BLaER1 (cell line): ENCODE measurements at regions not wholly inside any gene's neighbourhood (a gene's known extent, or its start where the extent isn't known, plus 50 kb on each side); places are given as distances from the start of the nearest gene placed in this dataset.

Experiments
- H3K27ac ChIP-seq: shearing (Covaris generic); formaldehyde crosslinking; 2 replicates; pipeline ENCODE4 v1.8.1; 2022
- H3K27me3 ChIP-seq: shearing (Covaris generic); formaldehyde crosslinking; 2 replicates; pipeline ENCODE4 v1.8.1; 2022
- H3K36me3 ChIP-seq: shearing (Covaris generic); formaldehyde crosslinking; 2 replicates; pipeline ENCODE4 v1.8.1; 2022
- H3K4me1 ChIP-seq: shearing (Covaris generic); formaldehyde crosslinking; 2 replicates; pipeline ENCODE4 v1.8.1; 2022
- H3K4me2 ChIP-seq: shearing (Covaris generic); formaldehyde crosslinking; 2 replicates; pipeline ENCODE4 v1.8.1; 2022
- H3K4me3 ChIP-seq: shearing (Covaris generic); formaldehyde crosslinking; 2 replicates; pipeline ENCODE4 v1.8.1; 2022
- H3K9ac ChIP-seq: shearing (Covaris generic); formaldehyde crosslinking; 2 replicates; pipeline ENCODE4 v1.8.1; 2022
- H3K9me3 ChIP-seq: shearing (Covaris generic); formaldehyde crosslinking; 2 replicates; pipeline ENCODE4 v1.8.1; 2022
- H4K20me1 ChIP-seq: shearing (Covaris generic); formaldehyde crosslinking; 2 replicates; pipeline ENCODE4 v1.8.1; 2022
- Cebpa-rat ChIP-seq: shearing (Covaris generic); IDR thresholded peaks from 2 replicates; pipeline ENCODE4 v1.8.1; 2022

DNA sequence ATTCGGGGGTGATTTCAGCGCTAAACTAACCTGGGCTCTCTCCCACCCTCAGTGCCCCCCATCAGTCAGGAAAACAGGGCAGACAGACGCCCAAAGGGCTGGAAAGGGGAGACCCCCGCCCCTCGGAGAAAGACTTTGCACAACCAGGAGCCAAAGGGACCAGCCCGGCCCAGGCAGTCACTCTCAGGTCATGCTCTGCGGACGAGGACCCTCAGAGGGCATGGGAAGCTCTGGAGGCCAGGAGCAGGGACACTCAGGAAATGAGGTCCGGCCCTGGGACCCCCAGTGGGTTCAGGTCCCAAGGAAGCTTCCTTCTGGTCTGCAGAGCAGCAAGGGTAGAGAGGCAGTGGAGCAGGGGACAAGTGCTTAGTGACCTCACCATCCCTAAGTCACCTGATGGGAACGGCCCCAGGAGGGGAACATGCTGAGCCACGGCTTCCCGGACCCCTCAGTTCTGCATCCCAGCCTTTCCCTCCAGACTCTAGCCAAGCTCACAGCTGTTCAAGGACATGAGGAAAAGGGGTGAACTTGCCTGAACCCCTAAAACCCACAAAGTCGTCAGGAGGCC lies 88.0 kb upstream of the GPC1 start:
- H3K4me3 ChIP-seq, result no peak overlapping the region
- H3K27me3 ChIP-seq, result no peaks in the 10 kb centered on the region
- no peak overlapping the region for H3K27ac ChIP-seq
- H3K4me2 ChIP-seq, result no peak overlapping the region
- no peak for TF ChIP-seq Cebpa-rat
- H4K20me1 ChIP-seq, result no peaks in the 10 kb centered on the region
- H3K4me1 ChIP-seq, result peaks cover 44% of the 10 kb centered on the region
- peaks cover 44% of the 10 kb centered on the region for H3K9me3 ChIP-seq
- no peak overlapping the region for H3K9ac ChIP-seq
- H3K36me3 ChIP-seq, result no peaks in the 10 kb centered on the region

DNA sequence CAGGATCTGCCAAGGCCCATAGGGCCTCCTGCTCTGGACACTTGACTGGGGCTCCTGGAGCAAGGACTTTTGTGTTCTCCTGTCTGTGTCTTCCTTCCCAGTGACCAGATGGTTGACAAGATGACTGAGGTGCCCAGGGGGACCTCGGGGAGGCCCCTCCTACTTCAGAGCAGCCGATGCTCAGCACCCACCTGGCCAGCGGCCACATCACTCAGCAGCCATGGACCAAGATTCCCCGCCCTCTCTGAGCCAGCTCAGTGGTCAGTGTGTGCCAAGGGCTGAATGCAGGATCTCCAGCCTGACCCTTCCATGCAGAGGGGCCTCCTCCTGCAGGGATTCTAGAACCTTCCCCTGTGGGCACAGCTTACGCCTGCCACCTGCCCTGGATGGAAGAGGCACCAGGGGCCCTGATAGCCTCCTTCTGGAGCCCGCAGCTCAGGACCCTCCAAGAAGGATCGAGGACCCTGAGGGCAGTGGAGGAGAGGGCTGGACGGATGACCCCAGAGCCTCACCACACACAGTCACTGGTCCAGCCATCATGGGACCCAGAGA lies 87.4 kb upstream of the GPC1 start:
- Histone ChIP-seq H3K9ac (no peak overlapping the region), H3K4me1 (peaks cover 49% of the 10 kb centered on the region), H3K27me3 (no peaks in the 10 kb centered on the region), H3K27ac (no peak overlapping the region), H3K4me3 (no peak overlapping the region), H3K36me3 (no peaks in the 10 kb centered on the region), H3K4me2 (peak overlapping the region; percentile 69; the same call in 1 of the 2 replicates), H4K20me1 (no peaks in the 10 kb centered on the region), H3K9me3 (peaks cover 50% of the 10 kb centered on the region)
- TF ChIP-seq Cebpa-rat, result no peak

DNA sequence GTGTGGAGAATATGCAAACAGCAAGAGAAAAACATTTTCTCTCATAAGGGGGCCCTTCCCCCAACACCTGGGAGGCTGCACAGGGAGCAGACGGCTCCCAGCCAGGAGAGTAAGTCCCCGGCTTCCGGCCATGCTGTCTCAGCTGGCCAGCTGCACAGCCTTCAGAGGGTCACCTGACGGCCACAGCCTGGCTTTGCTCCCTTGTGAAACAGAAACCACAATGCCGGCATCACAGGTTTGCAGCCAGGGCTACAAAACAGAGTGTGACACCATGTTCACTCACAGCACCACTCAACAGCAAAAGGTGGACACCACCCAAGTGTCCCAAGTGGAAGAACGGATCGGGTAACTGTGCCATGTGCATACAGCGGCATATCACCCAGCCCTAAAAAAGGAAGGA lies 86.9 kb upstream of the GPC1 start:
- peaks cover 51% of the 10 kb centered on the region for H3K4me1 ChIP-seq
- H4K20me1 ChIP-seq, result no peaks in the 10 kb centered on the region
- H3K9ac ChIP-seq, result no peak overlapping the region
- no peaks in the 10 kb centered on the region for H3K27me3 ChIP-seq
- no peak for TF ChIP-seq Cebpa-rat
- H3K9me3 ChIP-seq, result peaks cover 55% of the 10 kb centered on the region
- H3K4me3 ChIP-seq, result no peak overlapping the region
- no peak overlapping the region for H3K27ac ChIP-seq
- peak overlapping the region; percentile 69; the same call in 1 of the 2 replicates for H3K4me2 ChIP-seq
- no peaks in the 10 kb centered on the region for H3K36me3 ChIP-seq

DNA sequence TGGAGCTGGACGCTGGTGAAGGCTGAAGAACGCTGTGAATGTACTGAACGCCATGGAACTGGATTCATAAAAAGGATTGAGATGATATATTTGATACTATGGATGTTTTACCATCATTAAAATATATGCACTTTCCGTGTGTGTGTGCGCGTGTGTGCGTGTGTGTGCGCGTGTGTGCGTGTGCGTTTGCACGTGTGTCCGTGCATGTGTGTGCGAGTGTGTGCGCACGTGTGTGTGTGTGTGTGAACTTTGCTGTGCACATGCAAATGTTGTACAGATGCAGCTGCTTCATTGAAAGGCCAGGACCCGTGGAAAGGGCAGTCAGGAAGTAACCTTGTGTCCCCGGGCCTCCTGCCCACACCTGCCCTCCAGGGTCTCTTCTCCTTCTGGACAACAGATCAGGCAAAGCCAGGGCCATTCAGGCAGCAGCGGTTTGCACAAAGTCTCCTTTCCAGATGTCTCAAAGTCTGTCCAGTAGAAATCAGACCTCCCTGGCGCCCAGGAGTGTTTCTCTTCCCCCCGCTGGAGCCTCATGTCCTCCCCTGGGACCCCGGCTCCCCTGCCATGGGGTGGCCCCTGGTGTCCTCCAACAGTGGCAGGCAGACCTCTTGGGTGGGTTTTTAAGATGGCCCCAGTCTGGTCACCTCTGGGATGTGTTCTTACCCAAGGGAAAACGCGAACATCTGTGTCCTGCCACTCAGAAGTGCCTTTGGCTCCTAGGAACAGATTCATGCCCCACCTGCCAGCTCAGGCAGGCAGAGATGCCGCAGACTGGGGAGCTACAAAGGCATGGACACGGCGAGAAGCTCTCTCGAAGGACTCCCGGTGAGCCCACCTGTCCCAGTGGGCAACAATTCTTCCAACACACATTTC lies 86.1 kb upstream of the GPC1 start:
- TF ChIP-seq Cebpa-rat, result no peak
- Histone ChIP-seq H3K36me3 (no peaks in the 10 kb centered on the region), H3K4me2 (peak overlapping the region; percentile 69)

DNA sequence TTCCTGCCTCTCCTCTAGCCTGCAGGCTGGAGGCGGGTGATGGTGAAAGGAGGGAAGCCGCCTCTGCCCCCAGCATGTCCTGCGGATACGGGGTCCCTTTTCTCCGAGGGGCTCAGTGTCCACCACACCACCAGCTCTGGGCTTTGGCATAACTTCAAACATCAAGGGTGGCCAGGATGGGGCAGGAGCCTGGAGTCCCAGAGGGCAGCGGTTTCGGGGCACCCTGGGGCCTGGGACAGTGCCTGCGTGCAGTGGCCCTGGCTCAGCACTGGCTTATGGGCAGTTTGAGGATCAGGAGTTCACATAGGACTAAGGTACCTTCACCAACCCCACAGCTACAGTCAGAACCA lies 85.5 kb upstream of the GPC1 start:
- H4K20me1 ChIP-seq, result no peaks in the 10 kb centered on the region
- peaks cover 51% of the 10 kb centered on the region for H3K4me1 ChIP-seq
- no peak for TF ChIP-seq Cebpa-rat
- 0 out of 2 replicates have a peak overlapping the region, but pooled peaks have one; percentile 26 for H3K27ac ChIP-seq
- H3K27me3 ChIP-seq, result no peaks in the 10 kb centered on the region
- H3K4me2 ChIP-seq, result peak overlapping the region; percentile 69
- no peak overlapping the region for H3K9ac ChIP-seq
- H3K4me3 ChIP-seq, result no peak overlapping the region
- H3K9me3 ChIP-seq, result peaks cover 52% of the 10 kb centered on the region
- no peaks in the 10 kb centered on the region for H3K36me3 ChIP-seq

More for the DNA sequence above, 86.1 kb upstream of the GPC1 start:
- peak overlapping the region; percentile 26; the same call in 1 of the 2 replicates for H3K27ac ChIP-seq
- no peak overlapping the region for H3K9ac ChIP-seq
- H3K27me3 ChIP-seq, result no peaks in the 10 kb centered on the region
- no peaks in the 10 kb centered on the region for H4K20me1 ChIP-seq
- peaks cover 59% of the 10 kb centered on the region for H3K9me3 ChIP-seq
- no peak overlapping the region for H3K4me3 ChIP-seq
- peaks cover 51% of the 10 kb centered on the region for H3K4me1 ChIP-seq

DNA sequence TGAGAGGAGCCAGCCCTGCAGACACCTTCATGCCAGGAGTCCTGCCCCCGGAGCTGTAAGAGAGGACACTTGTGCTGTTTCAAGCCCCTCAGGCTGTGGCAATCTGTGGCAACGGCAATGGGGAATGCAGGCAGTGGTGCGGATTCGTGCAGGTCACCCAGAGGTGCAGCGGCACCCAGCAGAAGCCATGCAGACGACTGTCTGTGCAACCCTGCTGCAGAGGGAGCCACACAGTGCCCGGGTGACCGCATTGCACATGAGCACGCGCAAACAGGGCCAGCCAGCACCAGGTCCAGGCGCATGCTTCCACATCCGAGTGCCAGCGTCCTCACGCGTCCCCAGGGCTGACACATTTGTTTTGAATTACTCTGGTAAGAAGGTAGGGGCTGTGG lies 84.8 kb upstream of the GPC1 start:
- Histone ChIP-seq H3K9me3 (peaks cover 45% of the 10 kb centered on the region), H3K36me3 (no peaks in the 10 kb centered on the region), H3K4me1 (peaks cover 58% of the 10 kb centered on the region), H4K20me1 (no peaks in the 10 kb centered on the region), H3K27me3 (no peaks in the 10 kb centered on the region), H3K9ac (no peak overlapping the region), H3K4me2 (peak overlapping the region; percentile 69), H3K27ac (no peak overlapping the region), H3K4me3 (no peak overlapping the region)
- no peak for TF ChIP-seq Cebpa-rat

DNA sequence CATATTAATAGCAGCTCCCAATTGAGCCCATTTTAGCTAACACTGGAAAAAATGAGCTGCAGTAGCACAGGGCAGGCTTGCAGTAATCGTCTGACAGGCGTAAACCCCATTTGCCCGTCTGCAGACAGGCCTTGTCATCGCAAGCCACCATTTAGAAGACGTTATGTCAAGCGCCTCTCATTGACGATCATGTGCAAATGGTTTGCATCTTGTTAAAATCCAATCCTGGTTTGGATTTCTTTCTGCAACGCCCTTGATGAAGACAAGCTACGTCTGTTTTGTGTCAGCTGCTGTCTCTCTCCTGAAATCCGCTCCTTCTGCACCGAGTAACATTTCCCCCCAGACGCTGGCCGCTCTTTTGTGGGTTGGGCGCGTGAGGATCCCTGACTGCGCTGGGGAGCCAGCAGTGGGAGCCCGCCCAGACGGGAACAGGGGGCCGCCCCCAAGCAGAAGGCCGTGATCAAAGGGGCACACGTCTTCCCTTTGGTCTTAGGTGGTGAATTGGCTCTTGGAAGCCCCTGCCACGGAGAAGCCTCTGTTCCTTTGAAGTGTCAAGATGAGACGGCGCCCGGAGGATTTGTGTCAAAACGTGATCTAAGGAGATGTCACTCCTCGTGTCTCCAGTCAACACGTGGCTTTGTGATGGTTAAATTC lies 84.2 kb upstream of the GPC1 start:
- no peak overlapping the region for H3K9ac ChIP-seq
- no peaks in the 10 kb centered on the region for H4K20me1 ChIP-seq
- no peak overlapping the region for H3K4me3 ChIP-seq
- no peaks in the 10 kb centered on the region for H3K36me3 ChIP-seq
- H3K27ac ChIP-seq, result 0 out of 2 replicates have a peak overlapping the region, but pooled peaks have one; percentile 23
- peak overlapping the region; percentile 66 for H3K4me2 ChIP-seq
- TF ChIP-seq Cebpa-rat, result no peak
- no peaks in the 10 kb centered on the region for H3K27me3 ChIP-seq
- peaks cover 60% of the 10 kb centered on the region for H3K4me1 ChIP-seq
- peaks cover 40% of the 10 kb centered on the region for H3K9me3 ChIP-seq

DNA sequence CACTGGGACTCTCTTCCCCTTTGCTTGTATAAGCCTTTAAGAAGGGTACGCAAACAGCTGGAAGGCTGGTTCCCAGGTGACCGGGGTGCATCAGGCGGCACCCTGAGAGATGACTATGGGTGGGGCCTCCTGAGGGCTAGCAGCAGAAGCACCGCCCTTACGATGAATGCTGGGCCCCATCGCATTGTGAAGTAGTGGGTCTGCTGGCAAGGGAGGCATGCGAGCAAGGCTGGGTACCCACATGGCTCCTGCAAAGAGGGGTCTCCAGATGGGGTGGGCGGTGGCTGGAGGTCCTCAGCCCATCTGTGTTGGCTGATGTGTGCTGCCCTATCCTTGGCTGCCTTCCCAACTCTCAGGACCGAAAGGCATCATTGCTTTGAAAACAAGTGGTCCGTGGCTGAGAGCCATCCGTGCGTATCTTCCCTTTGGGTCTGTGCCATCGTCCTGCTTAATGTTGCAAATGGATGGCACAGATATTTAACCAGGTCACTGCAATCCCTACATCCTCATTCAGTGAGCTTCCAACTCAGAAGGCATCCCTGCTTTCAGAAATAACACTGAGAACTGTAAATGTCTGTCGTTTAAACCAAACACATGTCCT lies 83.5 kb upstream of the GPC1 start:
- Histone ChIP-seq H4K20me1 (no peaks in the 10 kb centered on the region), H3K27ac (peak overlapping the region; percentile 23; the same call in 1 of the 2 replicates), H3K36me3 (no peaks in the 10 kb centered on the region), H3K9ac (no peak overlapping the region), H3K4me3 (no peak overlapping the region), H3K4me1 (peaks cover 61% of the 10 kb centered on the region), H3K27me3 (no peaks in the 10 kb centered on the region), H3K9me3 (peaks cover 37% of the 10 kb centered on the region), H3K4me2 (peak overlapping the region; percentile 66)
- TF ChIP-seq Cebpa-rat, result no peak

DNA sequence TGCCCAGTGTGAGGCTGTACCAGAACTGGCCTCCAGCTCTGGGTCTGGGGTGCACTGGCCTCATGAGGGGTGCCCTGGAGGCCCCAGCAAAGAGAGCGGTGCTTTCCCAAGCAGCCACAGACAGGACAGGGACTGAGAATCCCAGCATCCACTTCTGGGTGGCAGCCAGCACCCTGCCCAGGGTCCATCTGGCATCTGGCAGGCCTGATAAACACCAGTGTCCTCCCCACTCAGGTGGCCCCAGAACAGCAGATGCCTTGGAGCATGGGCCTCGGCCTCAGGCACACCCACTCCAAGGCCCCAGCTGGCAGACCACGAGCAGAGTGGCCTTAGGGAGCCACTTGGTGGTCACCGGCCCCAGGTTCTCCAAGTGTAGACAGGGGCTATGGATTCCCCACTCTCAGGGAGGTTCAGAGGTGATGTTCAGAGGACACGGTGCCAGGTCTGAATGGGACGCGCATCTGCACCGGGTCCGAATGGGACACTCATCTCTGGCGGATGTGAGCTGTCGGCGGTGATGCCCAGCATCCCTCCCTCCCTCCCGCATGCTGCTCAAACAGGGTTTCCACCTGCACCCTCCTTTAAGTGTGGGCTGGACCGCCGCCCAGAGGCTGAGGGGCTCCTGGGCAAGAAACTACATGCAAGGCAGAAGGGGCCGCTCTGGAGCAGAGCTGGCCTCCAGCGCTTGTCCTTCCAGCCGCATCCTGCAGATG lies 82.2 kb upstream of the GPC1 start:
- H3K27ac ChIP-seq, result peak overlapping the region; percentile 49; the same call in 1 of the 2 replicates

More for the DNA sequence above, 82.2 kb upstream of the GPC1 start:
- Histone ChIP-seq H3K4me2 (0 out of 2 replicates have a peak overlapping the region, but pooled peaks have one; percentile 66), H3K4me1 (peaks cover 68% of the 10 kb centered on the region), H3K27me3 (no peaks in the 10 kb centered on the region), H3K9ac (no peak overlapping the region), H3K36me3 (no peaks in the 10 kb centered on the region), H4K20me1 (no peaks in the 10 kb centered on the region), H3K9me3 (peaks cover 37% of the 10 kb centered on the region), H3K4me3 (no peak overlapping the region)
- no peak for TF ChIP-seq Cebpa-rat
